CD4-positive, alpha-beta T cell treated with Interleukin-12 subunit alpha and Interleukin-12 subunit beta, for 1 hour (primary cell): ENCODE measurements at regions not wholly inside any gene's neighbourhood (a gene's known extent, or its start where the extent isn't known, plus 50 kb on each side); places are given as distances from the start of the nearest gene placed in this dataset.

Source experiments
- DNase-seq: peaks from one replicate; pipeline ENCODE4 v3.0.0-alpha.2; 2020

- DNase-seq = no peak
These were observed 168.0 kb downstream of the TNFSF13B start for GRCh38 chr13:108437496-108437895.

DNA sequence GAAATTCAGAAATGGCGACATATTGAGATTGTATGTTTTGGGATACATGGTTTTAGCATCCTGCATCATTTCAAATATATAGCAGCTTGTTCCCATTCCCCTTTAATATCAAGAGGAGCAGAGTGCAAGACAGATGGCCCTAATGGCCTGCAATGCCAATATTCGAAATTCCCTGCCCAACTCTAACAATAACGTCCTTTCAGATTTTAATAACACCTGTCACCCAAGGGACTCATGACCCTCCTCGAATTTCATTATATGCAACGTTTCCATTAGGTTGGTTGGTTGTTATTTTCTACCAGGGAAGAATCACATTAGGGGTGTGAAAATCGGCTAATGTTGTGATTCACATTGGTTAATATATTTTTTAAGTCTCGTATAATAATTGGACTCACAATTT, 170.0 kb downstream of the TNFSF13B start:
- no peak for DNase-seq

DNA sequence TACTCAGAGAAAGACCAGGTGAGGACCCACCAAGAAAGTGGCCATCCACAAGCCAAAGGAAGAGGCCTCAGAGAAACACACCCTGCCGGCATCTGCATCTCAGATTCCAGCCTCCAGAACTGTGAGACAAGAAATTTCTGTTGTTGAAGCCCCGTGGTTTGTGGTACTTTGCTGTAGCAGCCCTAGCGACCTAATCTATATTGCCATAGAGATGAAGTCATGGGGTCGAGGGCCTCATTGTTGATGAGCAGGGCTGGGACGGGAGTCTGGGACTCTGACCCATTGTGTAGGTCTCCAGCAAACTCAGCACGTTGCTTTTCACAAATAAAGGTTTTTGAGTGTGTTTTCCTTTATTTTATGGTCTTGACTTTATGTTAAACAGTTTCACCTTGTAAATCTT, 174.9 kb downstream of the TNFSF13B start:
- no peak for DNase-seq

- DNase-seq = no peak
These were observed 179.4 kb downstream of the TNFSF13B start for GRCh38 chr13:108448891-108449290.

- DNase-seq = no peak
These were observed 178.3 kb upstream of the MYO16 start for GRCh38 chr13:108451121-108451520.

- no peak for DNase-seq
These were observed 174.1 kb upstream of the MYO16 start for GRCh38 chr13:108455320-108455719.

GRCh38 chr13:108460043-108460442, 169.4 kb upstream of the MYO16 start:
- no peak for DNase-seq

DNA sequence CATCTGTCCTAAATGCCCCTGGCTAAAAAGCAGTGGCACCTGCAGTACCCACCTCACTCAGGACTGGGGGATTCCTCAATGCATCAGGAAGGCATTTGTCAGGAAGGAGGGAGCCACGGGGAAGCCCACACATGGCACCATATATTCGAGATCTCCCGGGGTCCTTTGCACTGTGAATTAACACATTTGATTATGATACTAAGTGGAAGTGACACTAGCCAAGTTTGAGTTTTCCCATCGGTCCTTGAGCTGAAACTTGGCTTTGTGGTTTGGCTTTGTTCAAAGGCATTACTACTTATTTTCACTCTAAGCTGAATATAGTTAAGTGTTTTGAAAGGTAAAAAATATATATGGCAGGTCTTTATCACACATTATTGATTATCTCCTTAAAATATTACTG, 168.7 kb upstream of the MYO16 start:
- DNase-seq = no peak

- peak; percentile 15 for DNase-seq
These were observed 166.1 kb upstream of the MYO16 start for GRCh38 chr13:108463340-108463739.

DNA sequence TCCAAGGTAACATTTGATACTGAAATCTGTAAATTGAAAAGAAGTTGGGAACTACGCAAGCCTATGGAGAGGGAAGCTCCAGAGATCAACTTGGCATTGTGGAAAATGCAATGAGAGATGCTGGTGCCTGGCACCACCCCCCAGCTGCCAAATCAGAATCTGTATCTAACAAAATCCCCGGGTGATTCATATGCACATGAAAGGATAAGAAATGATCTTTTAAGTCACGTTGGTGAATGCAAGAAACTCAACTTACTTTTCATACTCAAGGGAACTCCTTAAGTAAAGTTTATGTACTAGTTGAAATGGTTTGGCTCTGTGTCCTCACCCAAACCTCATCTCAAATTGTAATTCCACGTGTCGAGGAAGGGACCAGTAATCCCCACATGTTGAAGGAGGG, 158.5 kb upstream of the MYO16 start:
- DNase-seq = no peak

- no peak for DNase-seq
These were observed 154.2 kb upstream of the MYO16 start for GRCh38 chr13:108475181-108475580.

- no peak for DNase-seq
These were observed 152.0 kb upstream of the MYO16 start for GRCh38 chr13:108477376-108477775.

GRCh38 chr13:108478179-108478578, 151.2 kb upstream of the MYO16 start:
- DNase-seq = no peak

- no peak for DNase-seq
These were observed 145.4 kb upstream of the MYO16 start for GRCh38 chr13:108483981-108484380.

DNA sequence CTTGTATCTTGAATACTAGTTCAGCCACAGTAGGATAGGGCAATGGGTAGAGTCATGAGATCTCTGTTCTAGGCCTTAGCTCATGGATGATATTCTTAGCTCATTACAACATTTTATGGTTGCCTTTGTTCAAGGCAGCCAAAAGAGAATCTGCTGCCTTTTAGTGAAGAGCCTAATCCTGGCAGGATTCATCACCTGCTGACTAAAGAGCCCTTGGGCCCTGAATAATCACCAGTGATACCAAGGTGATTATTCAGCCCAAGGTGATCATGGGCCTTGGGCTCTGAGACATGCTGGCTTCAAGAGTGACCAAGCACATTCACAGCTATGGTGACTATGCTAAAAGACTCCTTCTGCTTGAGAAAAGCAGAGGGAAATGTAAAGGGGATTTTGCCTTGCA, 143.3 kb upstream of the MYO16 start:
- DNase-seq = no peak

DNA sequence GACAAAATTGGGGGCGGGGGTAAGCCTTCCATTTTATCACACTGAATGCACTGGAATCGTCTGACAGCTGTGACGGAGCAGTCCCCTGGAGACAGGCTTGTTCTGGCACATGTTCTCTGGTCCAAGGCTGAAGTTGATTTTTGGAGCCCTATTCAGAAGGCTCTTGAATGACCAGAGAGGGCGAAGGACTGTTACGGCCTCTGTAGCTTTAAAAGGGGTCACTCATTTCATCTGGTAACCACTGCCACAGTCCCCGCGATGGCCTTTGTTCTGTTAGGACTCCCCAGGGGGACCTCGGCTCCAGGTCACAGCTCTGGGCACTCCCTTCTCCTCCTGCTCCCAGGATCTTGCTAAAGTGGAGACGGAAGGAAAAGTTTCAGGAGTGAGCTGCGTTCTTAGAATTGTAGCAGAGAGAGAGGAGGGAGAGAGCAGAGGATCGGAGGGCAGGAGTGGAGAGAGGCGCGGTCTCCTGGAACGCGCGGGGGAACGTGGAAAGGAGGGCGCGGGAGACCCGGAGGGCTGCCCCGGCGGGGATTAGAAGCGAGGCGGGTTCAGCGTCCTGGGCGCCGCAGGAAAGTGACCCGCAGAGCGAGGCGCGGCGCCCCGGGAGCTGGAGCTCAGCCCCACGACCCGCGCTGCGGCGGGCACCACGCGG, 134.3 kb upstream of the MYO16 start:
- DNase-seq = no peak

GRCh38 chr13:108495646-108496361, 133.6 kb upstream of the MYO16 start:
- no peak for DNase-seq

DNA sequence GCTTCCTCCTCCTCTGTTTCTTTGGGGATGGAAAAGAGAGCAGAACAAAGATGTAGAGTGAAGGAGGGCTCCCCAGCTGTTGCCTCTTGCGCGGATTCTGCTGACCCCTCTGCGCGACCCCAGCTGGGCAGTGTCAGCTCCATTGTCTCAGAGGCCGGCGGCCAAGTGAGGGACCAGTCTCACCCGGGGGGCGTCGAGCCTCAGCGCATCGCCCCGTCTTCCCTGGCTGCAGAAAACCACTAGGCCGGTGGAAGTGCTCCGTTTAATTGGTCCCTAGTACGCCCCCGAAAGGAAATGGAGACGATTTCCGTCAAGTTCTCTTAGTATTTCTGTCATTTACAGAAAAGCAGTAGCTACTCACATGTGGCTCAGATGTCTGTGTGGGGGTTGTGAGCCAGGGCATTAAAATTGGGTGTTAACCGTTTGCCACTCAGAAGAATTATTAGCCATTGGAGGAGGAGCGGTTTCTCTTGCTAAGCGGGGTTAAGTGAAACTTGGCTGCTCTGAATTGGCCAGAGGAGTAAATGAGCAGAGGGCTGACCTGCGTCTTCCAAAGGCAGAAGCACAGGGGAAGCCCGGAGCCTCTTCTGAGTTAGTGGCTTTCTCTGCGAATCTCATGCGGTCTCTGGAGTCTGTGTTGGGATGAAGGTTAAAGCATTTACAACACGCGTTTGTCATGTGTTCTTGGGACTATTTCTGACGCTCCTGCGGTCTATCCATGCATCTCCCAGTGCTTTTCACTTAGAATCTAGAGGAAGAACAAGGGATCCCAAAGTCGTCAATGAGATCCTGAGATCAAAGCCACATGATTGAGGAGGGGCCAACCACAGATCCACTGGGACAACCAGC, 132.8 kb upstream of the MYO16 start:
- DNase-seq = peak; percentile 7

DNA sequence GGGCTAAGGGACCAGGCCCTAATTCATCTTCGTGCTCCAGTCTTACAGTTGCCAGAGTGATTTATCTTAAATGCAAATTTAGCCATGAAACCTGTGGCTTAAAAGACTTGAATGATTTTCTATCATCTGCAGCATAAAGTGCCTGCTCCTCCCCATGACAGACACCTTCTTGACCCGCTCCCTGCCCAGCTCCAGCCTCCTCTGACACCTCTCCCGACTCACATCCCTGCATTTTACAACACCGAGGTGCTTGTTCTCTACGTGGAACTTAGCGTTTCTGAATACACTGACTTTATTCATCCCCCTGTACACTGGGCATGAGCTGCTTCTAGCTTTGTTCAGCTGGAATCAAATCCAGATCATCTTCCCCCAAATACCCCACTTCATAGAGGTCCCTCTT, 128.7 kb upstream of the MYO16 start:
- DNase-seq = no peak

GRCh38 chr13:108508263-108508662, 121.1 kb upstream of the MYO16 start:
- peak; percentile 37 for DNase-seq

GRCh38 chr13:108525827-108526226, 103.6 kb upstream of the MYO16 start:
- DNase-seq = no peak

DNA sequence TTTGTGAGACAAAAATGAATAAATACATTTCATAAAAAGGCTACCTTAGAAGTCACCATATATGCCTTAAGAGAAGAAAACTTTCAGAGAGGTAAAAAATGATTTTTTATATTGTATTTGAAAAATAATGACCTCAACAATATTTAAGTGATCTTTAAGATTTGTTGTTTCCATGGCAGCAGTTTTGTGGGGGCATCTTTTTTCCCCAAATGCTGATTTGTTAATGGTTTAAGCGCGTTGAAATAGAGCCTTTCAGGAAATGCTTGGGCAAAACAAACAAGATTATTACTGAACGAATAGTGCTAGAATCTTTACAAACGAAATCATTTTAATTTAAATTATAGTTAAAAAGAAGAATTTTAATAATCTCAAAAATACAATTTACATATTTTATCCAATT, 103.1 kb upstream of the MYO16 start:
- no peak for DNase-seq

GRCh38 chr13:108527844-108528243, 101.6 kb upstream of the MYO16 start:
- no peak for DNase-seq

DNA sequence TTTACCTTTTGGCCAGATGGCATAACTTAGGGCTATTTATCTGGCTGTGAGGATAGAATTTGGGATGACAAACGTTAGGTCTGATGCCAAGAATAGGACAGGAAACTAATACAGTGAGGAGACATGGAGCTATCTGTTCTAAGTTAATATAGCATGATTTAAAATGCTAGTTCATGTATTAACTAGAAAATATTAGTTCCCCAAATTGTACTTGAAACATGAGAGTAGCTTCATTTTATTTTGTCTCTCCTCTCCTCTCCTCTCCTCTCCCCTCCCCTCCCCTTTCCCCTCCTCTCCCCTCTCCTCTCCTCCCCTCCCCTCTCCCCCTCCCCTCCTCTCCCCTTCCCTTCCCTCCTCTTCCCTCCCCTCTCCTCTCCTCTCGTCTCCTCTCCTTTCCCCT, 101.1 kb upstream of the MYO16 start:
- no peak for DNase-seq
